Gastroesophageal sphincter (tissue), 3 donors: ENCODE measurements at regions not wholly inside any gene's neighbourhood (a gene's known extent, or its start where the extent isn't known, plus 50 kb on each side); places are given as distances from the start of the nearest gene placed in this dataset.

Experiments
- CTCF ChIP-seq, 4 experiments: fragments of 200-600 bp in 2 of 4; fragments of 450-650 bp in 2 of 4; sonication (generic) in 1 of 4; IDR thresholded peaks; one replicate each; pipeline ENCODE4 v1.5.1; 2017 to 2019; ENCODE audit warnings: antibody characterized with exemption in 4 of 4, mild to moderate bottlenecking in 2 of 4, moderate library complexity in 2 of 4
- EP300 ChIP-seq: sonication (generic); formaldehyde crosslinking; IDR thresholded peaks from one replicate; pipeline ENCODE4 v1.6.1; 2017; ENCODE audit warnings: antibody characterized with exemption, mild to moderate bottlenecking
- POLR2AphosphoS5 ChIP-seq: sonication (generic); formaldehyde crosslinking; IDR thresholded peaks from one replicate; pipeline ENCODE4 v1.6.1; 2017; ENCODE audit warnings: antibody characterized with exemption

GRCh38 chr11:92625894-92626293, 343.6 kb upstream of the MTNR1B start:
- TF ChIP-seq CTCF (IDR thresholded peaks at IDR 0.05) (no peak), POLR2AphosphoS5 (no peak), EP300 (no peak)
